RWPE2 (cell line): ENCODE measurements at regions not wholly inside any gene's neighbourhood (a gene's known extent, or its start where the extent isn't known, plus 50 kb on each side); places are given as distances from the start of the nearest gene placed in this dataset.
A peak's percentile ranks its signal among the peaks of the same experiment; 100 is the strongest.

ENCODE experiments used
- ATAC-seq: fragments of 200-7000 bp; cut with Tn5 transposase; 3 replicates; pipeline ENCODE4 v1.9.1; 2021; ENCODE audit warnings: low read depth
- DNase-seq: peaks from one replicate; pipeline ENCODE4 v3.0.0-alpha.2; 2020; ENCODE audit warnings: low spot score
- H3K27ac ChIP-seq: fragments of 450-650 bp; 2 replicates; pipeline ENCODE4 v1.5.1; 2017; ENCODE audit warnings: mild to moderate bottlenecking; ENCODE audit not compliant: poor library complexity, severe bottlenecking
- H3K27me3 ChIP-seq: fragments of 250-450 bp; sonication (Bioruptor Pico); 2 replicates; pipeline ENCODE4 v1.5.1; 2021; ENCODE audit warnings: mild to moderate bottlenecking, moderate library complexity; ENCODE audit not compliant: insufficient read depth, poor library complexity, severe bottlenecking
- H3K36me3 ChIP-seq: fragments of 250-450 bp; sonication (Bioruptor Pico); 2 replicates; pipeline ENCODE4 v1.5.1; 2020; ENCODE audit warnings: low read depth, mild to moderate bottlenecking, moderate library complexity
- H3K4me1 ChIP-seq: fragments of 250-450 bp; sonication (Bioruptor Pico); 2 replicates; pipeline ENCODE4 v1.5.1; 2021; ENCODE audit warnings: mild to moderate bottlenecking, moderate library complexity; ENCODE audit not compliant: insufficient read depth, poor library complexity, severe bottlenecking
- H3K4me3 ChIP-seq: fragments of 250-450 bp; sonication (Bioruptor Pico); 2 replicates; pipeline ENCODE4 v1.5.1; 2021; ENCODE audit warnings: mild to moderate bottlenecking, moderate library complexity; ENCODE audit not compliant: severe bottlenecking
- H3K9me3 ChIP-seq: fragments of 250-450 bp; sonication (Bioruptor Pico); 2 replicates; pipeline ENCODE4 v1.5.1; 2021; ENCODE audit warnings: mild to moderate bottlenecking, moderate library complexity; ENCODE audit not compliant: severe bottlenecking
- CTCF ChIP-seq: fragments of 450-650 bp; IDR thresholded peaks from one replicate; pipeline ENCODE4 v1.5.1; 2017; ENCODE audit warnings: mild to moderate bottlenecking, moderate library complexity; ENCODE audit not compliant: poor library complexity, severe bottlenecking

- no peak for ATAC-seq
- Histone ChIP-seq H3K27me3 (no peaks in the 10 kb centered on the region), H3K9me3 (no peaks in the 10 kb centered on the region), H3K4me1 (no peaks in the 10 kb centered on the region), H3K27ac (no peak overlapping the region), H3K36me3 (no peaks in the 10 kb centered on the region), H3K4me3 (no peak overlapping the region)
- DNase-seq, result no peak
- TF ChIP-seq CTCF, result no peak
Measured at GRCh38 chr18:43526426-43527145, 249.3 kb upstream of the SYT4 start.

- Histone ChIP-seq H3K4me1 (peaks cover 28% of the 10 kb centered on the region), H3K27ac (no peak overlapping the region), H3K27me3 (no peaks in the 10 kb centered on the region), H3K4me3 (no peak overlapping the region), H3K9me3 (no peaks in the 10 kb centered on the region), H3K36me3 (no peaks in the 10 kb centered on the region)
- no peak for DNase-seq
- TF ChIP-seq CTCF, result no peak
- no peak for ATAC-seq
Measured at GRCh38 chr18:43531438-43531837, 254.1 kb upstream of the SYT4 start.

GRCh38 chr18:43533371-43533770, 256.1 kb upstream of the SYT4 start:
- no peaks in the 10 kb centered on the region for H3K27me3 ChIP-seq
- DNase-seq (no peak), ATAC-seq (peak; percentile 77)
- no peaks in the 10 kb centered on the region for H3K36me3 ChIP-seq
- H3K4me3 ChIP-seq, result no peak overlapping the region
- TF ChIP-seq CTCF, result no peak
- H3K27ac ChIP-seq, result peak overlapping the region; percentile 77
- H3K9me3 ChIP-seq, result no peaks in the 10 kb centered on the region
- H3K4me1 ChIP-seq, result peaks cover 28% of the 10 kb centered on the region

DNA sequence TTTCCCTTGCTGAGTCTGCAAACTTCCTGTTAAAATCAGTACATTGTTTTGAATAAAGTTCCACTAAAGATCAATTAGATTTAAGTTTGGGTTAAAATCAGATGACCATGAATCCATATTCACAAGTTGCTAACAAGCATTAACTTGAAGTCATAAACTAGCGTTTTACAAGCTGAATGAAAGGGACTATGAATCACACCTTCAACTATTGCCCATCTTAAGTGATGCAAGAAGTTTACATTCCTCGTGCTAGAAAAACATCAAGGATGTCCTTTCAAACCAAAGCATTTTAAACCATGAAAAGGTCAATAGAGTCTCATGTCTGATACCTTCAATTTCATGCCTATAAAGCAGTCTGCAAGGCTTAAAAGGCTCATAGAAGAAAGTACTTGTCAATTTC, 257.2 kb upstream of the SYT4 start:
- H3K27me3 ChIP-seq, result no peaks in the 10 kb centered on the region
- no peaks in the 10 kb centered on the region for H3K9me3 ChIP-seq
- ATAC-seq (peak; percentile 74), DNase-seq (no peak)
- H3K4me1 ChIP-seq, result peaks cover 34% of the 10 kb centered on the region
- no peak overlapping the region for H3K4me3 ChIP-seq
- peak overlapping the region; percentile 77 for H3K27ac ChIP-seq
- no peak for TF ChIP-seq CTCF
- H3K36me3 ChIP-seq, result no peaks in the 10 kb centered on the region

- DNase-seq (no peak), ATAC-seq (peak; percentile 58)
- no peaks in the 10 kb centered on the region for H3K27me3 ChIP-seq
- TF ChIP-seq CTCF, result no peak
- H3K4me1 ChIP-seq, result peaks cover 25% of the 10 kb centered on the region
- no peaks in the 10 kb centered on the region for H3K36me3 ChIP-seq
- H3K27ac ChIP-seq, result peak overlapping the region; percentile 56
- H3K9me3 ChIP-seq, result no peaks in the 10 kb centered on the region
- no peak overlapping the region for H3K4me3 ChIP-seq
Measured at GRCh38 chr18:43539862-43540261, 262.6 kb upstream of the SYT4 start.
